HepG2 (cell line): ENCODE measurements at regions not wholly inside any gene's neighbourhood (a gene's known extent, or its start where the extent isn't known, plus 50 kb on each side); places are given as distances from the start of the nearest gene placed in this dataset.

Source experiments
- ATAC-seq: fragments of 200-7000 bp; cut with Tn5 transposase; 3 replicates; pipeline ENCODE4 v1.9.1; 2020; ENCODE audit warnings: mild to moderate bottlenecking, moderate library complexity
- BruUV-seq: library from RNA; stranded (reverse); fragments of 400-500 nt; replicated peaks from 2 replicates; lab custom pipeline; 2021; lab: Mats Ljungman, UMichigan
- CTCF ChIA-PET: fragments of 300-600 bp; formaldehyde crosslinking; extraction: SDS; loops from one replicate; lab custom pipeline; 2021; ENCODE audit warnings: low total read pairs, inconsistent platforms, low intra/inter-chr PET ratio; lab: Yijun Ruan, JAX
- POLR2A ChIA-PET: fragments of 350-600 bp; sonication (Branson Sonifier 250); formaldehyde crosslinking; loops from one replicate; lab custom pipeline; 2020; ENCODE audit warnings: antibody characterized with exemption, inconsistent platforms; lab: Yijun Ruan, JAX
- DNase-seq: peaks from one replicate; pipeline ENCODE4 v3.0.0-alpha.2; 2015; ENCODE audit warnings: low spot score
- FAIRE-seq: peaks from 3 replicates; lab custom pipeline; 2011; peaks lifted over from hg19 to GRCh38; lab: Jason Lieb, UNC
- H2AFZ ChIP-seq: one replicate; pipeline ENCODE4 v1.6.1; 2011; ENCODE audit warnings: low read length, inconsistent platforms
- H3K27ac ChIP-seq: fragments of 300-600 bp; 3 replicates; pipeline ENCODE4 v1.8.0; 2011; ENCODE audit warnings: mixed run types, mild to moderate bottlenecking, mixed read lengths, low read length, inconsistent platforms; ENCODE audit not compliant: insufficient read depth; ENCODE audit errors: extremely low read length
- H3K27me3 ChIP-seq, 2 experiments: fragments of 200-600 bp in 1 of 2; 2 replicates in 1 of 2; 3 replicates in 1 of 2; pipeline versions ENCODE4 v1.6.0 to v1.8.0; 2011; ENCODE audit warnings: low read length in 2 of 2, mild to moderate bottlenecking in 2 of 2, moderate library complexity in 2 of 2, inconsistent platforms in 1 of 2; ENCODE audit not compliant: insufficient read depth in 2 of 2, control insufficient read depth in 1 of 2
- H3K36me3 ChIP-seq, 2 experiments: fragments of 200-600 bp in 1 of 2; replicated peaks in 1 of 2; 2 replicates in 1 of 2; 3 replicates in 1 of 2; pipeline versions ENCODE4 v1.5.1 to v1.8.0; 2011; ENCODE audit warnings: low read length in 2 of 2, inconsistent platforms in 1 of 2; ENCODE audit not compliant: insufficient read depth in 2 of 2, control insufficient read depth in 1 of 2
- H3K4me1 ChIP-seq: 2 replicates; pipeline ENCODE4 v1.5.1; 2012; ENCODE audit warnings: low read length, inconsistent platforms; ENCODE audit not compliant: insufficient read depth
- H3K4me2 ChIP-seq: 2 replicates; pipeline ENCODE4 v1.6.0; 2011; ENCODE audit warnings: low read depth, low read length, inconsistent platforms
- H3K4me3 ChIP-seq, 3 experiments: fragments of 200-600 bp in 1 of 3; sonication (generic), shearing (Covaris generic) in 1 of 3; replicated peaks in 1 of 3; 2 replicates each; pipeline ENCODE4 v1.5.1; 2011 to 2016; ENCODE audit warnings: low read length in 3 of 3, inconsistent platforms in 2 of 3, low read depth in 2 of 3, mild to moderate bottlenecking in 2 of 3, control low read depth in 1 of 3, mixed read lengths in 1 of 3; ENCODE audit not compliant: insufficient read depth in 1 of 3
- H3K79me2 ChIP-seq: one replicate; pipeline ENCODE4 v1.6.1; 2011; ENCODE audit warnings: low read length, inconsistent platforms; ENCODE audit not compliant: insufficient read depth
- H3K9ac ChIP-seq: 2 replicates; pipeline ENCODE4 v1.6.0; 2011; ENCODE audit warnings: mild to moderate bottlenecking, low read depth, low read length, inconsistent platforms; ENCODE audit not compliant: insufficient read depth
- H3K9me3 ChIP-seq: 2 replicates; pipeline ENCODE4 v1.5.1; 2012; ENCODE audit warnings: mild to moderate bottlenecking, low read length
- H4K20me1 ChIP-seq: 2 replicates; pipeline ENCODE4 v1.6.0; 2011; ENCODE audit warnings: inconsistent platforms, mild to moderate bottlenecking, low read length, moderate library complexity; ENCODE audit not compliant: insufficient read depth
- FLYWCH1 ChIP-seq: sonication (generic); formaldehyde crosslinking; IDR thresholded peaks from 2 replicates; pipeline ENCODE4 v1.8.1; 2023; ENCODE audit warnings: mild to moderate bottlenecking, missing genetic modification reagents
- ZNF256 ChIP-seq: sonication (generic); formaldehyde crosslinking; conservative IDR thresholded peaks from 2 replicates; pipeline ENCODE4 v1.4.0; 2020; ENCODE audit warnings: missing genetic modification reagents
- WGBS: methylation state at CpG from one replicate; pipeline ENCODE4 v1.1.6; 2017; ENCODE audit warnings: low lambda C conversion rate; 5-methylcytosine and 5-hydroxymethylcytosine counted together
- in situ Hi-C: cut with HindIII; loops from 2 replicates; pipeline ENCODE4 v1.10.0; 2017; ENCODE audit warnings: low pct_unique_long_range_greater_than_20kb; ENCODE audit not compliant: extremely low pct_ligation_motif_present
- intact Hi-C: fragments of 100-400 bp; cut with micrococcal nuclease; formaldehyde crosslinking; loops from one replicate; pipeline ENCODE4 v1.10.0; 2022; ENCODE audit not compliant: unreplicated experiment

GRCh38 chr7:46551603-46552002 lies 630.5 kb upstream of the IGFBP3 start:
- WGBS = 0% methylated on average over 1 of the region's 1 CpG
- H3K27ac ChIP-seq = no peak overlapping the region
- H3K4me2 ChIP-seq = no peak overlapping the region
- no TSS peak for BruUV-seq
- H2AFZ ChIP-seq = no peak overlapping the region
- TF ChIP-seq FLYWCH1 = no peak
- DNase-seq = no peak
- no peaks in the 10 kb centered on the region for H3K4me1 ChIP-seq
- no peaks in the 10 kb centered on the region for H3K9me3 ChIP-seq
- no peak for ATAC-seq
- H4K20me1 ChIP-seq = no peaks in the 10 kb centered on the region; the same call in 1 of the 2 replicates
- in situ Hi-C loops = no loop called here
- intact Hi-C loops = no loop called here
- CTCF ChIA-PET = no interaction called here
- no peak overlapping the region for H3K4me3 ChIP-seq
- H3K27me3 ChIP-seq = no peaks in the 10 kb centered on the region
- FAIRE-seq = no peak
- POLR2A ChIA-PET = no interaction called here
- no peaks in the 10 kb centered on the region for H3K79me2 ChIP-seq
- no peaks in the 10 kb centered on the region for H3K36me3 ChIP-seq
- H3K9ac ChIP-seq = no peak overlapping the region

GRCh38 chr7:46550864-46551263 lies 629.8 kb upstream of the IGFBP3 start:
- Histone ChIP-seq H3K79me2 (no peaks in the 10 kb centered on the region), H4K20me1 (no peaks in the 10 kb centered on the region; the same call in 1 of the 2 replicates), H2AFZ (no peak overlapping the region), H3K4me3 (no peak overlapping the region), H3K27ac (no peak overlapping the region), H3K27me3 (no peaks in the 10 kb centered on the region), H3K36me3 (no peaks in the 10 kb centered on the region), H3K9ac (no peak overlapping the region), H3K4me1 (peaks cover 3% of the 10 kb centered on the region; the same call in 1 of the 2 replicates), H3K9me3 (no peaks in the 10 kb centered on the region), H3K4me2 (no peak overlapping the region)
- CTCF ChIA-PET = no interaction called here
- 65% methylated on average over 5 of the region's 5 CpGs for WGBS
- in situ Hi-C loops (no loop called here), intact Hi-C loops (no loop called here)
- TF ChIP-seq ZNF256 (CRISPR knock-in tag) = no peak
- FAIRE-seq (no peak), DNase-seq (no peak), ATAC-seq (no peak)
- BruUV-seq = no TSS peak
- POLR2A ChIA-PET = no interaction called here
